ENCODE measurements at regions not wholly inside any gene's neighbourhood (a gene's known extent, or its start where the extent isn't known, plus 50 kb on each side); places are given as distances from the start of the nearest gene placed in this dataset.

- H3K4me1 ChIP-seq (replicated peaks in 1 of 2) = no peaks in the 10 kb centered on the region
- DNase-seq = no peak
- WGBS, 4 donors = 65 to 80% (median 76%) methylated on average over 3 of the region's 3 CpGs
- TF ChIP-seq POLR2A (IDR thresholded peaks at IDR 0.05) = no peak
- TF ChIP-seq CTCF (IDR thresholded peaks at IDR 0.05) = no peak
- no peak overlapping the region for H3K27ac ChIP-seq
- no peaks in the 10 kb centered on the region for H3K27me3 ChIP-seq
- no peak overlapping the region for H3K4me3 ChIP-seq
- H3K9me3 ChIP-seq (replicated peaks in 1 of 3) = no peaks in the 10 kb centered on the region
- intact Hi-C loops (cut with DNase I) = no loop called here
- H3K36me3 ChIP-seq (replicated peaks in 1 of 2) = no peaks in the 10 kb centered on the region
Observed at GRCh38 chr2:40034198-40034597, 255.1 kb upstream of the THUMPD2 start.

- TF ChIP-seq POLR2A (IDR thresholded peaks at IDR 0.05) (no peak), CTCF (IDR thresholded peaks at IDR 0.05) (no peak)
- intact Hi-C loops (cut with DNase I) = no loop called here
- Histone ChIP-seq H3K4me1 (replicated peaks in 1 of 2) (no peaks in the 10 kb centered on the region), H3K4me3 (no peak overlapping the region), H3K9me3 (replicated peaks in 1 of 3) (no peaks in the 10 kb centered on the region), H3K36me3 (replicated peaks in 1 of 2) (no peaks in the 10 kb centered on the region), H3K27me3 (no peaks in the 10 kb centered on the region), H3K27ac (no peak overlapping the region)
- WGBS, 4 donors = 71 to 81% (median 78%) methylated on average over 4 of the region's 4 CpGs
- no peak for DNase-seq
Observed at GRCh38 chr2:40033781-40034180, 254.7 kb upstream of the THUMPD2 start.

- DNase-seq = no peak
- 61 to 73% (median 71%) methylated on average over 2 of the region's 2 CpGs for WGBS, 4 donors
- intact Hi-C loops (cut with DNase I) = no loop called here
- H3K9me3 ChIP-seq (replicated peaks in 1 of 3) = no peaks in the 10 kb centered on the region
- H3K4me3 ChIP-seq = no peak overlapping the region
- no peaks in the 10 kb centered on the region for H3K4me1 ChIP-seq (replicated peaks in 1 of 2)
- TF ChIP-seq POLR2A (IDR thresholded peaks at IDR 0.05) = no peak
- TF ChIP-seq CTCF (IDR thresholded peaks at IDR 0.05) = no peak
- H3K36me3 ChIP-seq (replicated peaks in 1 of 2) = no peaks in the 10 kb centered on the region
- H3K27me3 ChIP-seq = no peaks in the 10 kb centered on the region
- H3K27ac ChIP-seq = no peak overlapping the region
Observed at GRCh38 chr2:40032650-40033319, 253.7 kb upstream of the THUMPD2 start.

GRCh38 chr2:40030456-40030975, 251.5 kb upstream of the THUMPD2 start:
- no peaks in the 10 kb centered on the region for H3K36me3 ChIP-seq (replicated peaks in 1 of 2)
- intact Hi-C loops (cut with DNase I) = no loop called here
- H3K9me3 ChIP-seq (replicated peaks in 1 of 3) = no peaks in the 10 kb centered on the region
- TF ChIP-seq POLR2A (IDR thresholded peaks at IDR 0.05) (no peak), CTCF (IDR thresholded peaks at IDR 0.05) (no peak)
- WGBS, 4 donors = 65 to 94% (median 90%) methylated on average over 2 of the region's 2 CpGs
- no peak for DNase-seq
- no peak overlapping the region for H3K27ac ChIP-seq
- no peaks in the 10 kb centered on the region for H3K4me1 ChIP-seq (replicated peaks in 1 of 2)
- no peaks in the 10 kb centered on the region for H3K27me3 ChIP-seq
- H3K4me3 ChIP-seq = no peak overlapping the region

All from adrenal gland (tissue), 9 donors.